NK-92 treated with Interleukin-12 subunit alpha and Interleukin-12 subunit beta, amount 100 ng/mL, for 24 hours (cell line): ENCODE measurements at regions not wholly inside any gene's neighbourhood (a gene's known extent, or its start where the extent isn't known, plus 50 kb on each side); places are given as distances from the start of the nearest gene placed in this dataset.

Source experiments
- DNase-seq: peaks from one replicate; lab custom pipeline; 2025; lab: John Stamatoyannopoulos, UW

- DNase-seq = no peak
Observed at GRCh38 chr20:62581308-62581707, 61.0 kb upstream of the SLCO4A1 start.

DNA sequence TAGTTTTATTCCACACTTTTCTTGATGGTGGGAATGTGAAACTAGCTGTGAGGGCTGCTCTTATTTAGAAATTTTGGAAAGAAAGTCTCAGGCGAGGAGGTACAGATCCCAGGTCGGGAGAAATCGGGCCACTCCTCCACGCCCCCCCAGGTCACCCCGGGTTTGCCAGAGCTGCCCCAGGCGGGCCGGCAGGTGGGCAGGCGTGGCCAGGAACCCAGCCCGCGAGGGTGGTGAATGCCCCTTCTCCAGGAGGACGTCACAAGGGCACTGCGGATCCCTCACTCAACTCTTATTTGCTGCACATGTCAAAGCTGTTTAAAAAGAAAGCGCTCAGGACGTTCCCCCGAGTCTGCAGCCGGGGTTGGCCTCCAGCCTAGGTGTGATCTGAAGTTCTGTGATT, 60.5 kb upstream of the SLCO4A1 start:
- no peak for DNase-seq

DNA sequence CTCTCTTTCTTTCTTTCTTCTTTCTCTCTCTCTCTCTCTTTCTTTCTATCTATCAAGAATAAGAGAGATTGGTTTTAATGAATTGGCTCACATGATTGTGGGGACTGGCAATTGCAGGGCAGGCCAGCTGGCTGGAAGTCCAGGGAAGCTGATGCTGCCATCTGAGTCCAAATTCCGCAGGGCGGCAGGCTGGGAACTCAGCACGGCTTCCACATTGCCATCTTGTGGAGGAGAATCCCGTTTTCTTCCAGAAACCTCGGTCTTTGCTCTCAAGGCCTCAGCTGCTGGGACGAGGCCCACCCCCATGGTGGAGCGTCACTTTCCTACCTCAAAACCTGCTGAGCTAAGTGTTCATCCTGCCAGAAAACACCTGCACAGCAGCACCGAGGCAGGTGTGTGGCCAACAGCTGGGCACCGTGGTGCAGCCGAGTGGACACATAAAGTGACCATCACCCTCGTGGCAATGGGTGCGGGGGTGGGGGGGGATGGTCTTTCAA, 58.8 kb upstream of the SLCO4A1 start:
- DNase-seq = no peak

DNA sequence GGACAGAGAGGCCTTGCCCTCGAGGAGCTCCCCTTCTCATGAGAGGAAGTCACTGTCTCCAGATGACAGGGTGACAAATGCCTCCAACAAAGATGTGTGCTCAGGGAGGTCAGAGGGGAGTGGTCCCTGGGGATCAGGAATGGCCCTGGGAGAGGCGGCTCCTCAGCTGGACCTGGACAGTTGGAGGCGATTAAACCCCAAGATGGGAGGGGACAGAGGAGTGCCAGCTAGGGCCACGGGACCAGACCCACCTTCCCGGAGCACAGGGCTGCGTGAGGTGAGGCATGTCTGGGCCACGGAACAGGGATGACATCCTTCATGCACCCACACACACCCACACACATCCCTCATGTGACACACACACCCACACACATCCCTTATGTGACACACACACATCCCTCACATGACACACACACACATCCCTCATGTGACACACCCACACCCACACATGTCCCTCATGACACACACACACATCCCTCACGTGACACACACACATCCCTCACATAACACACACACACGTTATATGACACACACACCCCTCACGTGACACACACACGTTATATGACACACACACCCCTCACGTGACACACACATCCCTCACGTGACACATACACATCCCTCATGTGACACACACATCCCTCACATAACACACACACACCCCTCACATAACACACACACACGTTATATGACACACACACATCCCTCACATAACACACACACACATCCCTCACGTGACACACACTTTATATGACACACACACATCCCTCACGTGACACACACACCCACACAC, 57.4 kb upstream of the SLCO4A1 start:
- no peak for DNase-seq

DNA sequence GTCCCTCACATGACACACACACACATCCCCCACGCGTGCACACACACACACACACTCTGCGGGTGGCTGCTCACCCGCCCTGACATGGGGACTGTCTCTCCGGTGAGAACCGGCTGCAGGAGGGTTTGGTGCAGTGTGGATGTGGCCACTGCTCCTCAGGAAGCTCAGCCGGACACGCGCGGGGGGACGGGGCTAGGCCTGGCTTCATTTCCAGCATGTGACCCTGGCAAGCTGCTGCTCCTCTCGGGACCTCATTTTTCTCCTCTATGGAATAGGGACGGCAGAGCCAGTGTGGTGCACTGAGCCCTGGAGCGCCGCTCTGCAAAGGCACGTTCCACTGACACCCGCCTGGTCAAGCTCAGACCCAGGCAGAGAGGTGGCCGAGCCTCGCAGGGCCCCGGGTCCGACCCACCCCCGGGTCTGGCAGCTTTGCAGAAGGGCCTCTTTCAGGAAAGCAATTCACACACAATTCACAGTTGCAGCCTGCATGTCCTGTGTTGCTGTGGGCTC, 56.8 kb upstream of the SLCO4A1 start:
- DNase-seq = no peak

GRCh38 chr20:62586799-62587198, 55.5 kb upstream of the SLCO4A1 start:
- no peak for DNase-seq

- no peak for DNase-seq
Observed at GRCh38 chr20:62587757-62588402, 54.4 kb upstream of the SLCO4A1 start.

DNA sequence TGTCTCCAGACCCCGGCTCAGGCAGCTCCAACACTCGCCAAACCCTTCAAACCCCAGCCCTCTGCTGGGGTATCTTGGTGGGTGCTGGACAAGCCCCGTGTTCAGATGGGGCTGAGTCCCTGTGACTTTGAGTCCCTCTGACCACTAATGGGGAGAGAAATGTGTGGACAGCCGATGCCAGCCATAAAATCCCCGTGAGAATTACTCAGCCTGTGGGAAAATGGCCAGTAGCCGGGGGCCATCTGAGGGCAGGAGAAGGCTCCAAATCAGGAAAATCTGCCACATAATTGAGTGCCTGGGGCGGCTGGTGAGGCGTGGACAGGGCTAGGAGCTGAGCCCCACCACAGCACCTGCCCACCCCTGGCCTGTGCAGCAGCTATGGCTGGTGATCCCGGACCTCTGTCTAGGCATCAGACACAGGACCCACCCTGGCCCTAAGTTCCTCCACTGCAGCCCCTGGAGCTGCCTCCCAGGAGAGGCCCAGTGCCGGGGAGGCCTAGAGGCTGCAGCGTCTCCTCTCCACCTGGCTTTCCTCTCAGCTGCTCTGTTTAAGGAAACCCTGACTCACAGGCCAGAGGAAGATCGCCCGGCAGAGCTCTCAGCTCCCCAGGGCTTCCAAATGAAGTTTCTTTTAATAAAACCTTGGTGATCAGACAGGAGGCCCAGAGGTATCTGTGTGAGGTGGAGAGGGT, 53.7 kb upstream of the SLCO4A1 start:
- DNase-seq = no peak

DNA sequence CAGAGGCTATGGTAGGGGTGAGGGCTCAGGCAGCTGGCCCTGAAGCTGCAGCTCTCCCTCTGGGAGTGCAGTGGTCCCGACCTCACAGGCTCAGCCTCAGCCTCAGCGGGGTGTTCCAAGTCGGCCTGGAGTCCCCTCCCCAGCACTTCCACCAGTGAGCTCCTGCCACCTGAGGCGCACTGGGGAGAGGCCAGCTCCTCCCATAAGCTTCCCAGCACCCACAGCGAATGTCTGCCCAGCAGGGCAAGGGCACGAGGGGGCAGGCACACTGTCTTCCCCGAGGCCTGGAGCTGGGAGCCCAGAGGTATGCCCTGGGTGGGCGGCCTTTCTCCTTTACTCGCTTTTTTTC, 53.2 kb upstream of the SLCO4A1 start:
- DNase-seq = no peak

DNA sequence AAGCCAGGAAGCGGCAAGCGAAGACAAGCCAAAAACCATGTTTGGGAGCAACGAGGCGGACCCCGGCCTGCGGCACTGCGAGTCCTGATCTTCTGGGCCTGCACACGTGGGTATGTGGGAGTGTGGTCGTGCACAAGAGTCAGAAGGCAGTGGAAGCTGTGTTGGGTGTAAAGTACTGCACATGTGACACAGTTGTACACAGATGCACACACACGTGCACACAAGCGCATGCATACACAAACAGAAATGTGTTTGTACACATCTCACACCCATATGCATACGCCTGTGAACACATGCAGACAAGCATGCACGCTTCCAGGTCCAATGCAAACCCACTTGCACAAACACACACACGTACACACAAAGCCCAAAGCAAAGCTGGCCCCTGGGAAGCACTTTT, 52.6 kb upstream of the SLCO4A1 start:
- no peak for DNase-seq

GRCh38 chr20:62590309-62591121, 51.8 kb upstream of the SLCO4A1 start:
- DNase-seq = no peak

DNA sequence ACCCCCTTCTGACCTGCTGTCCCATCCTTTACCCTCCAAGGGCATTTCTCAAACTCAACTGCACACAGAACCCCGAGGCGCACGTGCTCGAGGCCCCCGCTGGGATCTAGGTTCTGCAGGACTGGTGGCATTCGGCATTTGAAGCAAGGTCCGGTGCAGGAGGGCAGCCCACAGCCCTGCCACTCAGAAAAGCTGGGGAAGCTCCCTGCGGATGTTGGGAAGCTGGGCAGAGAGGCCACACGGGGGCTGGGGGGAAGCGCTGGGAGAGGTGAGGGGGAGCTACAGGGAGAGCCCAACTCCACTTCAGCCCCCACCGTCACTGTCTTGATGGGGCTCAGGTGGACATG, 51.2 kb upstream of the SLCO4A1 start:
- DNase-seq = no peak

- DNase-seq = no peak
Observed at GRCh38 chr20:62591591-62591990, 50.7 kb upstream of the SLCO4A1 start.
